OCI-LY7 (cell line): ENCODE measurements at regions not wholly inside any gene's neighbourhood (a gene's known extent, or its start where the extent isn't known, plus 50 kb on each side); places are given as distances from the start of the nearest gene placed in this dataset.

Source experiments
- BruUV-seq: library from RNA; stranded (reverse); fragments of 400-500 nt; replicated peaks from 2 replicates; lab custom pipeline; 2021; lab: Mats Ljungman, UMichigan
- CTCF ChIA-PET: fragments of 300-600 bp; sonication (Branson Sonifier 250); formaldehyde crosslinking; loops from one replicate; lab custom pipeline; 2022; ENCODE audit warnings: antibody characterized with exemption; ENCODE audit not compliant: unreplicated experiment; lab: Charles Lee
- POLR2A ChIA-PET: fragments of 300-600 bp; sonication (Branson Sonifier 250); formaldehyde crosslinking; loops from one replicate; lab custom pipeline; 2022; ENCODE audit warnings: antibody characterized with exemption; lab: Charles Lee
- DNase-seq: peaks from one replicate; pipeline ENCODE4 v3.0.0-alpha.2; 2015; ENCODE audit warnings: low spot score
- H2AFZ ChIP-seq: fragments of 200-600 bp; sonication (generic), shearing (Covaris generic); 2 replicates; pipeline ENCODE4 v1.6.1; 2014; ENCODE audit warnings: mild to moderate bottlenecking, antibody characterized with exemption, low read length, moderate library complexity
- H3K27ac ChIP-seq: fragments of 200-600 bp; sonication (generic); 2 replicates; pipeline ENCODE4 v1.5.1; 2014; ENCODE audit warnings: mixed run types, low read depth, mild to moderate bottlenecking, moderate library complexity, low read length, inconsistent platforms; ENCODE audit not compliant: poor library complexity, severe bottlenecking
- H3K36me3 ChIP-seq: fragments of 200-600 bp; sonication (generic); 2 replicates; pipeline ENCODE4 v1.6.1; 2014; ENCODE audit warnings: mild to moderate bottlenecking, antibody characterized with exemption, low read length, moderate library complexity, mixed read lengths; ENCODE audit not compliant: insufficient read depth
- H3K4me1 ChIP-seq: fragments of 200-600 bp; sonication (generic); 2 replicates; pipeline ENCODE4 v1.5.1; 2014; ENCODE audit warnings: mild to moderate bottlenecking, low read length; ENCODE audit not compliant: insufficient read depth, poor library complexity, severe bottlenecking
- H3K4me2 ChIP-seq: fragments of 200-600 bp; sonication (generic); 2 replicates; pipeline ENCODE4 v1.6.1; 2014; ENCODE audit warnings: mild to moderate bottlenecking, low read length
- H3K4me3 ChIP-seq: fragments of 200-600 bp; sonication (generic); 2 replicates; pipeline ENCODE4 v1.5.1; 2014; ENCODE audit warnings: mild to moderate bottlenecking, low read depth, low read length; ENCODE audit not compliant: poor library complexity, severe bottlenecking
- H3K79me2 ChIP-seq: fragments of 200-600 bp; sonication (generic); 2 replicates; pipeline ENCODE4 v1.6.1; 2016; ENCODE audit warnings: low read depth, mild to moderate bottlenecking, low read length, moderate library complexity, mixed read lengths; ENCODE audit not compliant: insufficient read depth
- H3K9me2 ChIP-seq: fragments of 200-600 bp; sonication (generic); 2 replicates; pipeline ENCODE4 v1.6.1; 2016; ENCODE audit warnings: mild to moderate bottlenecking, low read length, mixed read lengths; ENCODE audit not compliant: insufficient read depth
- H3K9me3 ChIP-seq: fragments of 200-600 bp; sonication (generic); 2 replicates; pipeline ENCODE4 v1.6.1; 2014; ENCODE audit warnings: mild to moderate bottlenecking, mixed run types, low read length, mixed read lengths
- H4K20me1 ChIP-seq: fragments of 200-600 bp; sonication (generic); 2 replicates; pipeline ENCODE4 v1.6.1; 2014; ENCODE audit warnings: mild to moderate bottlenecking, antibody characterized with exemption, low read length, moderate library complexity, mixed read lengths; ENCODE audit not compliant: insufficient read depth
- EZH2phosphoT487 ChIP-seq: fragments of 200-600 bp; sonication (generic); IDR thresholded peaks from 2 replicates; pipeline ENCODE4 v1.6.1; 2018; ENCODE audit warnings: low read depth, borderline replicate concordance, mild to moderate bottlenecking, mixed run types, antibody characterized with exemption, low read length, moderate library complexity, mixed read lengths
- intact Hi-C: fragments of 100-400 bp; cut with micrococcal nuclease; formaldehyde crosslinking; loops from one replicate; pipeline ENCODE4 v1.10.0; 2022; ENCODE audit not compliant: unreplicated experiment
- TF ChIP-seq, protein P1 (sequence below): fragments of 200-600 bp; sonication (generic); conservative IDR thresholded peaks from 2 replicates; pipeline ENCODE4 v1.5.1; 2014; ENCODE audit warnings: mild to moderate bottlenecking, antibody characterized with exemption, low read length, moderate library complexity, mixed read lengths

DNA sequence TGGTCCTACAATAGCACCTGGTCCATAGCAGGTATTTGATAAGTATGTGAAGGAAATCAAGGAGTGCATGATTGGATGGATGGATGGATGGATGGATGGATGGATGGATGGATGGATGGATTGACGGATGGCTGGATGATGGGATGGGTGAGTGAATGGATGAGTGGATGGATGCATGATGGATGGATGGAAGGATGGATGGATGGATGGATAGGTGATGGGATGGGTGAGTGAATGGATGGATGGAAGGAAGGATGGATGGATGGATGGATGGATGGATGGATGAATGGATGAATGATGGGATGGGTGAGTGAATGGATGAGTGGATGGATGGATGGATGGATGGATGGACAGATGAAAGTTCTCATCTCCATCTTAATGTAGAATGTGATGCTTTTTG lies 231.0 kb upstream of the PPP2R2D start:
- Histone ChIP-seq H3K27ac (no peak overlapping the region), H3K9me3 (no peaks in the 10 kb centered on the region), H3K79me2 (no peaks in the 10 kb centered on the region), H3K4me1 (no peaks in the 10 kb centered on the region), H2AFZ (no peak overlapping the region), H4K20me1 (no peaks in the 10 kb centered on the region), H3K36me3 (no peaks in the 10 kb centered on the region), H3K4me3 (no peak overlapping the region), H3K4me2 (no peak overlapping the region), H3K9me2 (no peaks in the 10 kb centered on the region)
- CTCF ChIA-PET = no interaction called here
- TF ChIP-seq EZH2phosphoT487 = no peak
- TF ChIP-seq, protein P1, sequence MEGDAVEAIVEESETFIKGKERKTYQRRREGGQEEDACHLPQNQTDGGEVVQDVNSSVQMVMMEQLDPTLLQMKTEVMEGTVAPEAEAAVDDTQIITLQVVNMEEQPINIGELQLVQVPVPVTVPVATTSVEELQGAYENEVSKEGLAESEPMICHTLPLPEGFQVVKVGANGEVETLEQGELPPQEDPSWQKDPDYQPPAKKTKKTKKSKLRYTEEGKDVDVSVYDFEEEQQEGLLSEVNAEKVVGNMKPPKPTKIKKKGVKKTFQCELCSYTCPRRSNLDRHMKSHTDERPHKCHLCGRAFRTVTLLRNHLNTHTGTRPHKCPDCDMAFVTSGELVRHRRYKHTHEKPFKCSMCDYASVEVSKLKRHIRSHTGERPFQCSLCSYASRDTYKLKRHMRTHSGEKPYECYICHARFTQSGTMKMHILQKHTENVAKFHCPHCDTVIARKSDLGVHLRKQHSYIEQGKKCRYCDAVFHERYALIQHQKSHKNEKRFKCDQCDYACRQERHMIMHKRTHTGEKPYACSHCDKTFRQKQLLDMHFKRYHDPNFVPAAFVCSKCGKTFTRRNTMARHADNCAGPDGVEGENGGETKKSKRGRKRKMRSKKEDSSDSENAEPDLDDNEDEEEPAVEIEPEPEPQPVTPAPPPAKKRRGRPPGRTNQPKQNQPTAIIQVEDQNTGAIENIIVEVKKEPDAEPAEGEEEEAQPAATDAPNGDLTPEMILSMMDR = no peak
- BruUV-seq = no TSS peak
- intact Hi-C loops = no loop called here
- DNase-seq = no peak
- POLR2A ChIA-PET = no interaction called here

DNA sequence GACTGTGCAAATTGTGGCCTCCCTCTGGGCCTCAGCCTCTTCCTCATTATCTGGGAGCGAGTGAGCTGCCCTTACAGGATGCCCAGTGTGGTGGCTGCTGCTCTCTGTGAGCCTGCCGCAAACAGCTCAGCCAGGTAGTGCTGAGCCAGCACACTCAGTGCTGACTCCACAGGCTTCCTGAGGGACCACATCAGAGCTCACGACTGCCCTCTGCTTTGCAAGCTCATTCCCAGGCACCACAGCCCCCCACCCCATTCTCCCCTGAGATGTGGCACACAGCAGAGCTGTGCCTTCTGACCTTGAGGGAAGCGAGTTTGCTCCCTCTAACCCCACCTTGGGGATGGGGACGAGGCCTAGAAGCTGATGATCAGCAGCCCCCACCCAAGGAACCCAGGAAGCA lies 230.5 kb upstream of the PPP2R2D start:
- no peaks in the 10 kb centered on the region for H3K9me2 ChIP-seq
- ChIA-PET CTCF (no interaction called here), POLR2A (no interaction called here)
- no peak overlapping the region for H3K27ac ChIP-seq
- no peak for DNase-seq
- intact Hi-C loops = no loop called here
- H3K9me3 ChIP-seq = no peaks in the 10 kb centered on the region
- H3K4me3 ChIP-seq = no peak overlapping the region
- no peak for TF ChIP-seq EZH2phosphoT487
- TF ChIP-seq, protein P1 = no peak
- no peaks in the 10 kb centered on the region for H3K36me3 ChIP-seq
- no peaks in the 10 kb centered on the region for H3K4me1 ChIP-seq
- H3K4me2 ChIP-seq = no peak overlapping the region
- H4K20me1 ChIP-seq = no peaks in the 10 kb centered on the region
- no peaks in the 10 kb centered on the region for H3K79me2 ChIP-seq
- no TSS peak for BruUV-seq
- H2AFZ ChIP-seq = no peak overlapping the region

DNA sequence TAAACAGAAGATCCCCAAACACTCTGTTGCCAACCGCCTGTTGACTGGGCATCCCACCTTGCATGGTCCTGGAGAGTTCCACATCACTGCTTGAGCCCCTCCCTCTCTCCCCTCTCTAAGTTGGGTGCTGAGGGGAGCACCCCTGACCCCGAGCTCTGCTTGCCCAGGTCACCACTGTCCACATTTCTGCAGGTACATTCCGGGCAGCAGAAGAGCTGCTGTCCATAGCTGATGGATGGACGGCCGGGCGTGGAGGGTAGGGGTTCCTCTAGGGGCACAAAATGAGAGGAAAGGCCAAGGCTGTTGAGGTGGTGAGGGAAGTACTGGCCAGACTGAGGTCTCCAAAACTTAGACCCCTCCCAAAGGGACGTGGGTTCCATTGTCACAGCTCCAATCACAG lies 227.4 kb upstream of the PPP2R2D start:
- H3K9me3 ChIP-seq = no peaks in the 10 kb centered on the region
- POLR2A ChIA-PET = no interaction called here
- no peak overlapping the region for H2AFZ ChIP-seq
- no peaks in the 10 kb centered on the region for H3K79me2 ChIP-seq
- H3K4me1 ChIP-seq = no peaks in the 10 kb centered on the region
- no peak for DNase-seq
- no peaks in the 10 kb centered on the region for H3K36me3 ChIP-seq
- H4K20me1 ChIP-seq = no peaks in the 10 kb centered on the region
- CTCF ChIA-PET = no interaction called here
- no peak overlapping the region for H3K27ac ChIP-seq
- TF ChIP-seq, protein P1 = no peak
- no peak for TF ChIP-seq EZH2phosphoT487
- H3K9me2 ChIP-seq = no peaks in the 10 kb centered on the region
- BruUV-seq = no TSS peak
- H3K4me2 ChIP-seq = no peak overlapping the region
- intact Hi-C loops = no loop called here
- H3K4me3 ChIP-seq = no peak overlapping the region
